Karpas-422 (cell line): ENCODE measurements at regions not wholly inside any gene's neighbourhood (a gene's known extent, or its start where the extent isn't known, plus 50 kb on each side); places are given as distances from the start of the nearest gene placed in this dataset.
"Not testable (repeated sequence)": the region's sequence is repeated elsewhere in the genome, so short reads cannot be mapped to it uniquely, and the experiment has no call there.

Experiments used
- DNase-seq: peaks from one replicate; pipeline ENCODE4 v3.0.0-alpha.2; 2015
- H2AFZ ChIP-seq: fragments of 200-600 bp; sonication (generic); 2 replicates; pipeline ENCODE4 v1.6.1; 2014; ENCODE audit warnings: antibody characterized with exemption, low read length, mixed read lengths
- H3K27ac ChIP-seq: fragments of 200-600 bp; sonication (generic); 2 replicates; pipeline ENCODE4 v1.5.1; 2014; ENCODE audit warnings: mild to moderate bottlenecking, low read length, moderate library complexity
- H3K27me3 ChIP-seq: fragments of 200-600 bp; sonication (generic); 2 replicates; pipeline ENCODE4 v1.6.1; 2014; ENCODE audit warnings: low read length, mixed read lengths
- H3K36me3 ChIP-seq: fragments of 200-600 bp; sonication (generic); 2 replicates; pipeline ENCODE4 v1.6.1; 2014; ENCODE audit warnings: low read length, mixed read lengths; ENCODE audit not compliant: insufficient read depth
- H3K4me1 ChIP-seq: fragments of 200-600 bp; sonication (generic); 2 replicates; pipeline ENCODE4 v1.6.1; 2014; ENCODE audit warnings: mild to moderate bottlenecking, low read length, mixed read lengths
- H3K4me2 ChIP-seq: fragments of 200-600 bp; sonication (generic); 2 replicates; pipeline ENCODE4 v1.6.1; 2014; ENCODE audit warnings: low read length, low read depth, mild to moderate bottlenecking; ENCODE audit not compliant: poor library complexity, severe bottlenecking
- H3K4me3 ChIP-seq: fragments of 200-600 bp; sonication (generic); 2 replicates; pipeline ENCODE4 v1.5.1; 2014; ENCODE audit warnings: mild to moderate bottlenecking, antibody characterized with exemption, low read length, mixed read lengths
- H3K79me2 ChIP-seq: fragments of 200-600 bp; sonication (generic); 2 replicates; pipeline ENCODE4 v1.6.1; 2014; ENCODE audit warnings: mild to moderate bottlenecking, low read length, mixed read lengths
- H3K9ac ChIP-seq: fragments of 200-600 bp; sonication (generic); 2 replicates; pipeline ENCODE4 v1.6.0; 2014; ENCODE audit warnings: low read length
- H3K9me2 ChIP-seq: fragments of 200-600 bp; sonication (generic), shearing (Covaris generic); replicated peaks from 2 replicates; pipeline ENCODE4 v1.6.0; 2014; ENCODE audit warnings: mild to moderate bottlenecking, low read length, moderate library complexity; ENCODE audit not compliant: insufficient read depth
- H3K9me3 ChIP-seq: fragments of 300-700, 200-600 bp; sonication (generic); 2 replicates; pipeline ENCODE4 v1.6.1; 2014; ENCODE audit warnings: low read length, mixed read lengths
- H4K20me1 ChIP-seq: fragments of 200-600 bp; sonication (generic); 2 replicates; pipeline ENCODE4 v1.6.1; 2014; ENCODE audit warnings: mild to moderate bottlenecking, antibody characterized with exemption, low read length, low read depth; ENCODE audit not compliant: insufficient read depth

DNA sequence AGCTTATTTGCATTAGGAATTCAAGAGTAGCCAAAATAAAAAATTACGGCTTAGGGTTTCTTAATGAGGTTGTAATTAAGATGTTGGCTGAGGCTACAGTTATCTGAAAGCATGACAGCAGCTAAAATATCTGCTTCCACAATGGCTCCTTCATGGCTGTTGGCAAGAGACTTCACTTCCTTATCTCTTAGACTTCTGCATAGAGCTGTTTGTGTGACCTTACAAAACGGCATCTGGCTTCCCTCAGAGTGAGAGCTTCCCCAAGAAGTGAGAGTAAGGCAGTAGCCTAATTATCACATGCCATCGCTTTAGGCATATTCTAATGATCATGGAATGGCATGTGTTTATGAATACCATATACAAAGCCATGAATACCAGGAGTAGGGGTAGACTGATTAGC lies 57.6 kb downstream of the CCDC59 start:
- no peaks in the 10 kb centered on the region for H3K36me3 ChIP-seq
- DNase-seq, result no peak
- no peaks in the 10 kb centered on the region for H3K79me2 ChIP-seq
- no peak overlapping the region for H2AFZ ChIP-seq
- H3K4me1 ChIP-seq, result no peaks in the 10 kb centered on the region
- H4K20me1 ChIP-seq, result no peaks in the 10 kb centered on the region
- no peak overlapping the region for H3K4me3 ChIP-seq
- H3K27me3 ChIP-seq, result no peaks in the 10 kb centered on the region
- H3K9me3 ChIP-seq, result no peaks in the 10 kb centered on the region
- no peak overlapping the region for H3K4me2 ChIP-seq
- no peak overlapping the region for H3K9ac ChIP-seq
- no peak overlapping the region for H3K27ac ChIP-seq
- no peaks in the 10 kb centered on the region for H3K9me2 ChIP-seq

DNA sequence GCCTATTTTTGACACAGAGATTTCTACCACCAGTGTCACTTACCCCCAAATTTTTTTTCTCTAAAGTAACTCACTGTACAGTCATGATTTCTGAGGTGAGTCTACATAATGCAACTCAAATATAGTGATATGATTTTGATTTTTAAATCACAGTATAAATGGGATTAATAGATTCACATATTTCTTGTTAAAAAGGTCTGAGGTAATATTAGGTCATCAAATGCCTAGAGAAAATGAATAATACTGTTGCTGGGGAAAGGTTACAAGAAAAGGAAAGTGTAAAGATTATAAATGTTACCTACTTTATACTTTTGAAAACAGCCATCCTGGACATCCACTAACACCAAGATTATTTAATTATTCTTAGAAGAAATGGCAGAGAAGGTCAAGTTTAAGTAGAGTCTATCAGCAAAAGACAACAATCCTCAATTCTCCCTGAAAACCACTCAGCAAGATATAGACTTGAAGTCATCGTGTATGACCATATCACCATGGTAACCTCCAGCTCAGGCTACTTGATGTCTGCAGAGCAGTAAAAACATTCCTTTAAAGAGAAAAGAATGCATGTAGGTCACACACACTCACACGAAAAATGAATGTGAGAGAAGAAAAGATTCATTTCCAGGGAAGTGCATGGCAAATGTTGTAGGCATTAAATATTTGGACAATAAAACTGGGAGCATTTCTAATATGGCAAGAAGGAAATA lies 58.7 kb downstream of the CCDC59 start:
- Histone ChIP-seq H3K4me3 (no peak overlapping the region), H3K36me3 (no peaks in the 10 kb centered on the region), H2AFZ (no peak overlapping the region), H3K9ac (no peak overlapping the region), H3K9me3 (no peaks in the 10 kb centered on the region), H3K79me2 (no peaks in the 10 kb centered on the region), H3K27me3 (no peaks in the 10 kb centered on the region), H3K4me1 (no peaks in the 10 kb centered on the region), H3K27ac (no peak overlapping the region), H3K4me2 (no peak overlapping the region), H3K9me2 (no peaks in the 10 kb centered on the region), H4K20me1 (no peaks in the 10 kb centered on the region)
- DNase-seq, result no peak

DNA sequence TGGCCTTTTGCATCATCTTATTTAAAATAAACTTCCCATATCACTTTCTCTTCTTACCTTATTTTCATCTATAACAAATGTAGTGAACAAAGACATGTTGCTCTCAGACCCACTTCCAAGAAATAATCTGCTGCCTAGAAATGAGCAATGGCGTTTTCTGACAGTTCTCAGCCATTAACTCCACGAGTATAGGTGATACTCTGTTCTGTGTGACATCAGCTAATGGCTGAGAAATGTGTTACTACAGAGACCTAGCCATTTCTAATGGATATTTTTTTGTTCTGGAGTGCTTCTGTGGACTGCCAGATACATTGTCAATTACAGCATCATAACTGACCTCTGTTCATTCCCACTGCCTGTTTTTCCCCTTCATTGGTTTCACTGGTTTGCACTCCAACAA lies 67.8 kb downstream of the CCDC59 start:
- no peaks in the 10 kb centered on the region for H3K4me1 ChIP-seq
- DNase-seq, result no peak
- H3K9me2 ChIP-seq, result no peaks in the 10 kb centered on the region
- no peak overlapping the region for H3K4me2 ChIP-seq
- H3K27ac ChIP-seq, result no peak overlapping the region
- no peaks in the 10 kb centered on the region for H4K20me1 ChIP-seq
- H2AFZ ChIP-seq, result no peak overlapping the region
- no peaks in the 10 kb centered on the region for H3K9me3 ChIP-seq
- H3K4me3 ChIP-seq, result no peak overlapping the region
- no peaks in the 10 kb centered on the region for H3K79me2 ChIP-seq
- H3K27me3 ChIP-seq, result no peaks in the 10 kb centered on the region; the same call in 1 of the 2 replicates
- H3K9ac ChIP-seq, result no peak overlapping the region
- H3K36me3 ChIP-seq, result no peaks in the 10 kb centered on the region

DNA sequence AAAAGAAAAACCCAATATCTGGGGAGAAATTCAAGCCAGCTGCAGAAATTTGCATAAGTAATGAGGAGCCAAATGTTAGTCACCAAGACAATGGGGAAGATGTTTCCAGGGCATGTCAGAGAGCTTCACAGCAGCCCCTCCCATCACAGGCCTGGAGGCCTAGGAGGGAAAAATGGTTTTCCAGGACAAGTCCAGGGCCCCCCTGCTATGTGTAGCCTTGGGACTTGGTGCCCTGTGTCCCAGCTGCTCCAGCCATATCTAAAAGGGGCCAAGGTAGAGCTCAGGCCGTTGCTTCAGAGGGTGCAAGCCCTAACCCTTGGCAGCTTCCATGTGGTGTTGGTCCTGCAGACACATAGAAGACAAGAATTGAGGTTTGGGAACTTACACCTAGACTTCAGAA lies 76.9 kb downstream of the CCDC59 start:
- H3K9me2 ChIP-seq, H3K27ac ChIP-seq, H4K20me1 ChIP-seq, H3K4me3 ChIP-seq, H2AFZ ChIP-seq, H3K4me1 ChIP-seq, H3K9ac ChIP-seq, H3K4me2 ChIP-seq, DNase-seq, H3K9me3 ChIP-seq, H3K27me3 ChIP-seq, H3K36me3 ChIP-seq, H3K79me2 ChIP-seq: not testable (repeated sequence)

DNA sequence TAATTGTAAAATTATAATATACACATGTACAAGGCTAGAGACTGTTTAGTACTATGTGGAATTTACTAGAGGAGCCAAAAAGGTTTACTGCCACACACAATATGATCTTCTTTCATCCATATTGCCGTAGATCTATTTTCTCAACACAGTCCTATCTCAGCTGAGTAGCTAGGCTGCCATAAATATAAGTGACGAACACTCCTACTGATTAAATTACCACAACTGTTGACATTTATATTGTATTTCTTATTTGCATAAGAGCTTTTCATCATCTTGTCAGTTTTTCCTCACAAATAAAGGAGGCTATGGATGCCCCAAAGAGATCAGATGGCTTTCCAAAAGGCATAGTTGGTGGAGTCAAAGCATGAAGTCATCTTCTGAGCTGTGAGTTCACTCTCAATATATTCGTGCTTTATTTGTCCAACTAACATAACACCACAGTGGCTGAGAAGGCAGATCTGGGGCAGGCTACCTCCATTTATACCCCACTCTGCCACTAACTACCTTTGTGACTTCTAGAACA lies 78.6 kb downstream of the CCDC59 start:
- no peak overlapping the region for H3K4me3 ChIP-seq
- H4K20me1 ChIP-seq, result no peaks in the 10 kb centered on the region
- no peaks in the 10 kb centered on the region for H3K4me1 ChIP-seq
- H3K79me2 ChIP-seq, result no peaks in the 10 kb centered on the region
- H3K9me2 ChIP-seq, result no peaks in the 10 kb centered on the region
- H3K36me3 ChIP-seq, result no peaks in the 10 kb centered on the region
- no peak overlapping the region for H3K9ac ChIP-seq
- no peak overlapping the region for H3K27ac ChIP-seq
- H3K4me2 ChIP-seq, result no peak overlapping the region
- no peaks in the 10 kb centered on the region for H3K9me3 ChIP-seq
- H3K27me3 ChIP-seq, result 0 out of 2 replicates have a peak, but pooled peaks cover 2% of the 10 kb centered on the region
- H2AFZ ChIP-seq, result no peak overlapping the region
- DNase-seq, result no peak

DNA sequence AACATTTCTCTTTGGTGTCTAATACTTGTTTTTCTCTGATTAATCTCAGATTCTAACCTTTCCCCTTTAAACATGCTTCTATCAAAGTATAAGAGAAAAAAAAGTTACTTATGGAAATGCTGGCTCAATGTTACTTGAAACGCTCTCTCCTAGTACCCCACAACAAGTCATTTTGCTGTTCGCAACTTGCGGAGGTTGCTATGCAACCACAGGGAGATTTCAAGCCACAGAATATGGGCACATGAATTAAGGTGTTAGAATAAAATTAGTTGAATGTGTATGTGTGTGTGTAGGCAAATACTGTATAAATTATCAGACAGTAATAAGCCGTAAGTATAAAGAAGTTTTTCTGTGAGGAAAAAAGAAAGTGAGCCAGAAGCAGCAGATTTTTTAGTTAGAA lies 80.6 kb downstream of the CCDC59 start:
- no peaks in the 10 kb centered on the region for H3K9me3 ChIP-seq
- H3K79me2 ChIP-seq, result no peaks in the 10 kb centered on the region
- no peaks in the 10 kb centered on the region for H3K9me2 ChIP-seq
- no peaks in the 10 kb centered on the region for H3K4me1 ChIP-seq
- H3K27me3 ChIP-seq, result 0 out of 2 replicates have a peak, but pooled peaks cover 2% of the 10 kb centered on the region
- no peaks in the 10 kb centered on the region for H4K20me1 ChIP-seq
- no peak overlapping the region for H3K27ac ChIP-seq
- no peak overlapping the region for H3K9ac ChIP-seq
- no peaks in the 10 kb centered on the region for H3K36me3 ChIP-seq
- no peak overlapping the region for H3K4me3 ChIP-seq
- no peak overlapping the region for H2AFZ ChIP-seq
- DNase-seq, result no peak
- no peak overlapping the region for H3K4me2 ChIP-seq

DNA sequence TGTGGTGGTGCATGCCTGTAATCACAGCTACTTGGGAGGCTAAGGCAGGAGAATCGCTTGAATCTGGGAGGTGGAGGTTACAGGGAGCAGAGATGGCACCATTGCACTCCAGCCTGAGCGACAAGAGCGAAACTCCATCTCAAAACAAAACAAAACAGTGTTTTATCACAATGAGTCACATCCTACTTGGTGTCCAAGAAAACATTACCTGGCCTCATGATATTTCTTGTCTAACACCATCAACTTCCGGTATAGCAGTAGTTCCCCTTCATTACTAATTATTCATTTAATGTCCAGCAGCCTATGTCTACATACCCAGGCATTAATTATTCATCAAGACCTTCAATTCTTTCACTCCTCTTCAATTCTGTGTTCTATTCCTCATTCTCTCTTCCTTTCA lies 115.5 kb downstream of the CCDC59 start:
- Histone ChIP-seq H3K36me3 (no peaks in the 10 kb centered on the region), H3K27me3 (no peaks in the 10 kb centered on the region), H2AFZ (no peak overlapping the region), H3K27ac (no peak overlapping the region), H3K9me2 (no peaks in the 10 kb centered on the region), H4K20me1 (no peaks in the 10 kb centered on the region), H3K4me1 (no peaks in the 10 kb centered on the region), H3K9ac (no peak overlapping the region), H3K4me3 (no peak overlapping the region), H3K79me2 (no peaks in the 10 kb centered on the region), H3K4me2 (no peak overlapping the region), H3K9me3 (no peaks in the 10 kb centered on the region)
- no peak for DNase-seq

DNA sequence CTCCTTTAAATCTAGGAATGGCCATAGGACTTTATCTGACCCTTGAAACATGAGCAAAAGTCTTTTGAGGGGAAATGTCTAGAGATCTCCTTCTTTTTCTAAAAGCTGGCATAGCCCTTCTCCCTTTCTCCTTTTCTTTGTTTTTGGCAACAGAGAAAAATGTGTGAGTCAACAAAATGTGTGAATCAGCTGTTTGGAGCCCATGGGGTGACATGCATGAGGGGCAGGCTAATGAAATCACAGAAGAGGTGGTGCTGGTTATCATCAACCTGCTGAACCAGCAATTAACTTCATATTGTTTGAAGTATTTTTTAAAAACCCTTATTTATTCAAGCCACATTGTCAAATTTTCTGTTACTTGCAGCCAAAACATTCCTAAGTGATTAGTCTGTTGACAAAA lies 132.3 kb downstream of the CCDC59 start:
- H3K9ac ChIP-seq, result no peak overlapping the region
- no peaks in the 10 kb centered on the region for H3K9me3 ChIP-seq
- no peaks in the 10 kb centered on the region for H3K4me1 ChIP-seq
- no peaks in the 10 kb centered on the region for H3K9me2 ChIP-seq
- no peaks in the 10 kb centered on the region for H3K36me3 ChIP-seq
- H4K20me1 ChIP-seq, result no peaks in the 10 kb centered on the region
- no peak overlapping the region for H2AFZ ChIP-seq
- no peaks in the 10 kb centered on the region for H3K27me3 ChIP-seq
- H3K4me2 ChIP-seq, result no peak overlapping the region
- H3K27ac ChIP-seq, result no peak overlapping the region
- no peaks in the 10 kb centered on the region for H3K79me2 ChIP-seq
- no peak overlapping the region for H3K4me3 ChIP-seq
- DNase-seq, result no peak
